H1 (cell line): ENCODE measurements at regions not wholly inside any gene's neighbourhood (a gene's known extent, or its start where the extent isn't known, plus 50 kb on each side); places are given as distances from the start of the nearest gene placed in this dataset.

Source experiments
- CTCF ChIA-PET: fragments of 300-600 bp; sonication (Branson Sonifier 250); formaldehyde crosslinking; loops from one replicate; lab custom pipeline; 2021; ENCODE audit not compliant: partially characterized antibody; lab: Charles Lee
- POLR2A ChIA-PET: fragments of 300-600 bp; sonication (Branson Sonifier 250); formaldehyde crosslinking; loops from one replicate; lab custom pipeline; 2021; ENCODE audit warnings: inconsistent platforms; ENCODE audit not compliant: partially characterized antibody; lab: Charles Lee
- DNase-seq, 2 experiments: peaks; one replicate each; pipeline versions ENCODE4 v3.0.0 to v3.0.0-alpha.2; 2010 to 2022; ENCODE audit warnings: low spot score in 2 of 2, low read depth in 1 of 2, mixed read lengths in 1 of 2
- FAIRE-seq: peaks from 2 replicates; lab custom pipeline; 2011; peaks lifted over from hg19 to GRCh38; lab: Jason Lieb, UNC
- H2AFZ ChIP-seq: 2 replicates; pipeline ENCODE4 v1.8.1; 2012; ENCODE audit warnings: low read length, inconsistent platforms
- H2AK5ac ChIP-seq: 2 replicates; pipeline ENCODE4 v1.6.1; 2013; ENCODE audit warnings: low read depth, low read length
- H2BK120ac ChIP-seq: replicated peaks from 2 replicates; pipeline ENCODE3; 2013; ENCODE audit warnings: low read depth, low read length, inconsistent platforms
- H2BK12ac ChIP-seq: 2 replicates; pipeline ENCODE4 v1.6.1; 2013; ENCODE audit warnings: low read depth, low read length
- H2BK15ac ChIP-seq: 2 replicates; pipeline ENCODE4 v1.6.1; 2013; ENCODE audit warnings: low read length
- H2BK20ac ChIP-seq: 2 replicates; pipeline ENCODE4 v1.6.1; 2013; ENCODE audit warnings: low read length
- H2BK5ac ChIP-seq: 2 replicates; pipeline ENCODE4 v1.6.1; 2013; ENCODE audit warnings: low read depth, low read length
- H3K14ac ChIP-seq: 2 replicates; pipeline ENCODE4 v1.6.1; 2013; ENCODE audit warnings: inconsistent platforms; ENCODE audit not compliant: insufficient read length
- H3K18ac ChIP-seq: 2 replicates; pipeline ENCODE4 v1.6.1; 2013; ENCODE audit warnings: low read length; ENCODE audit errors: extremely low read depth
- H3K23ac ChIP-seq: 2 replicates; pipeline ENCODE4 v1.6.1; 2013; ENCODE audit warnings: inconsistent platforms; ENCODE audit not compliant: insufficient read length
- H3K23me2 ChIP-seq: 2 replicates; pipeline ENCODE4 v1.6.1; 2013; ENCODE audit warnings: low read depth, low read length
- H3K27ac ChIP-seq: 2 replicates; pipeline ENCODE4 v1.6.1; 2011; ENCODE audit warnings: low read depth, low read length, inconsistent platforms
- H3K27me3 ChIP-seq, 4 experiments: replicated peaks in 1 of 4; 1 replicate in 1 of 4; 2 replicates in 3 of 4; pipeline versions ENCODE4 v1.6.1 to v1.8.1; 2011 to 2013; ENCODE audit warnings: low read length in 3 of 4, mild to moderate bottlenecking in 3 of 4, inconsistent platforms in 2 of 4, mixed read lengths in 2 of 4, moderate library complexity in 1 of 4; ENCODE audit not compliant: control insufficient read depth in 3 of 4, insufficient read depth in 3 of 4; ENCODE audit errors: extremely low read depth in 1 of 4
- H3K36me3 ChIP-seq, 4 experiments: 2 replicates each; pipeline versions ENCODE4 v1.6.1 to v1.8.1; 2011 to 2013; ENCODE audit warnings: mild to moderate bottlenecking in 4 of 4, low read length in 3 of 4, moderate library complexity in 2 of 4, control low read depth in 1 of 4, inconsistent platforms in 1 of 4; ENCODE audit not compliant: insufficient read depth in 4 of 4, control insufficient read depth in 2 of 4
- H3K4ac ChIP-seq: replicated peaks from 2 replicates; pipeline ENCODE3; 2013; ENCODE audit warnings: low read length, low read depth, mixed read lengths, inconsistent platforms; ENCODE audit not compliant: insufficient read length
- H3K4me1 ChIP-seq, 4 experiments: replicated peaks in 1 of 4; 1 replicate in 1 of 4; 2 replicates in 3 of 4; pipeline versions ENCODE4 v1.6.1 to v1.8.1; 2011 to 2013; ENCODE audit warnings: low read length in 3 of 4, inconsistent platforms in 2 of 4, mixed read lengths in 1 of 4; ENCODE audit not compliant: insufficient read depth in 4 of 4, control insufficient read depth in 3 of 4
- H3K4me2 ChIP-seq, 2 experiments: 2 replicates each; pipeline versions ENCODE4 v1.6.1 to v1.8.1; 2011 to 2013; ENCODE audit warnings: low read depth in 2 of 2, low read length in 2 of 2, control low read depth in 1 of 2, inconsistent platforms in 1 of 2, mild to moderate bottlenecking in 1 of 2; ENCODE audit not compliant: insufficient read depth in 1 of 2
- H3K4me3 ChIP-seq, 4 experiments: fragments of 200-600, 300-600 bp in 1 of 4; sonication (generic), shearing (Covaris generic), sonication (Bioruptor Twin) in 1 of 4; 2 replicates each; pipeline versions ENCODE4 v1.5.1 to v1.8.1; 2011 to 2016; ENCODE audit warnings: low read length in 4 of 4, low read depth in 3 of 4, control low read depth in 2 of 4, inconsistent platforms in 2 of 4, mild to moderate bottlenecking in 2 of 4, mixed read lengths in 1 of 4, moderate library complexity in 1 of 4; ENCODE audit not compliant: insufficient read depth in 2 of 4; ENCODE audit errors: extremely low read depth in 1 of 4
- H3K56ac ChIP-seq: replicated peaks from 2 replicates; pipeline ENCODE3; 2013; ENCODE audit warnings: low read depth, mild to moderate bottlenecking, mixed read lengths, low read length, inconsistent platforms; ENCODE audit not compliant: insufficient read length
- H3K79me1 ChIP-seq: 2 replicates; pipeline ENCODE4 v1.6.1; 2013; ENCODE audit warnings: low read depth, low read length, control low read depth
- H3K79me2 ChIP-seq, 2 experiments: 2 replicates each; pipeline versions ENCODE4 v1.6.1 to v1.8.1; 2012 to 2013; ENCODE audit warnings: low read length in 2 of 2, mild to moderate bottlenecking in 2 of 2, inconsistent platforms in 1 of 2; ENCODE audit not compliant: insufficient read depth in 2 of 2, control insufficient read depth in 1 of 2
- H3K9ac ChIP-seq, 4 experiments: replicated peaks in 1 of 4; 1 replicate in 1 of 4; 2 replicates in 3 of 4; pipeline versions ENCODE4 v1.6.1 to v1.8.1; 2011 to 2013; ENCODE audit warnings: low read depth in 3 of 4, low read length in 3 of 4, control low read depth in 2 of 4, mild to moderate bottlenecking in 2 of 4, moderate library complexity in 2 of 4, inconsistent platforms in 1 of 4; ENCODE audit errors: extremely low read depth in 1 of 4
- H3K9me3 ChIP-seq, 2 experiments: 2 replicates each; pipeline versions ENCODE4 v1.6.1 to v1.8.1; 2012 to 2013; ENCODE audit warnings: mild to moderate bottlenecking in 2 of 2, moderate library complexity in 2 of 2, control low read depth in 1 of 2, inconsistent platforms in 1 of 2, low read depth in 1 of 2, low read length in 1 of 2, mixed read lengths in 1 of 2; ENCODE audit not compliant: insufficient read depth in 2 of 2
- H4K20me1 ChIP-seq, 2 experiments: replicated peaks in 1 of 2; 2 replicates each; pipeline versions ENCODE3 to v1.8.1; 2011 to 2013; ENCODE audit warnings: inconsistent platforms in 2 of 2, low read length in 2 of 2, mild to moderate bottlenecking in 1 of 2; ENCODE audit not compliant: insufficient read depth in 2 of 2, control insufficient read depth in 1 of 2
- H4K5ac ChIP-seq: 2 replicates; pipeline ENCODE4 v1.6.1; 2013; ENCODE audit warnings: low read length, low read depth, mixed read lengths, inconsistent platforms; ENCODE audit not compliant: insufficient read length
- H4K8ac ChIP-seq: 2 replicates; pipeline ENCODE4 v1.8.0; 2013; ENCODE audit warnings: mild to moderate bottlenecking, moderate library complexity, low read length, inconsistent platforms; ENCODE audit not compliant: insufficient read depth; ENCODE audit errors: extremely low read depth
- H4K91ac ChIP-seq: replicated peaks from 2 replicates; pipeline ENCODE3; 2013; ENCODE audit warnings: low read length, mixed read lengths, inconsistent platforms; ENCODE audit not compliant: insufficient read length
- BRCA1 ChIP-seq: IDR thresholded peaks from 2 replicates; pipeline ENCODE4 v1.6.1; 2012; ENCODE audit warnings: low read depth, low read length, improper control_type of control experiment
- CREB1 ChIP-seq: IDR thresholded peaks from 2 replicates; pipeline ENCODE4 v1.6.1; 2012; ENCODE audit warnings: inconsistent platforms
- FOSL1 ChIP-seq: IDR thresholded peaks from 2 replicates; pipeline ENCODE4 v1.6.1; 2011; ENCODE audit warnings: mild to moderate bottlenecking, low read depth, low read length, moderate library complexity; ENCODE audit not compliant: insufficient read depth
- GABPA ChIP-seq: IDR thresholded peaks from 2 replicates; pipeline ENCODE4 v1.6.1; 2011; ENCODE audit warnings: mild to moderate bottlenecking, low read length, moderate library complexity, borderline replicate concordance; ENCODE audit not compliant: insufficient read depth
- HDAC6 ChIP-seq: IDR thresholded peaks from one replicate; pipeline ENCODE4 v1.7.1; 2012; ENCODE audit warnings: low read depth, mild to moderate bottlenecking, inconsistent platforms, low read length, moderate library complexity
- NANOG ChIP-seq: IDR thresholded peaks from 2 replicates; pipeline ENCODE4 v1.6.1; 2011; ENCODE audit warnings: low read length, low read depth, mild to moderate bottlenecking, inconsistent platforms; ENCODE audit not compliant: insufficient read depth, poor library complexity, severe bottlenecking
- RNF2 ChIP-seq: fragments of 200-900, 300-1000 bp; sonication (generic); IDR thresholded peaks from 2 replicates; pipeline ENCODE4 v1.7.1; 2016; ENCODE audit warnings: borderline replicate concordance, low read depth, mild to moderate bottlenecking, antibody characterized with exemption, low read length; ENCODE audit not compliant: poor library complexity, severe bottlenecking; ENCODE audit errors: missing control alignments
- SIN3A ChIP-seq, 2 experiments: IDR thresholded peaks in 1 of 2; conservative IDR thresholded peaks in 1 of 2; 2 replicates each; pipeline ENCODE4 v1.6.1; 2011 to 2012; ENCODE audit warnings: low read length in 2 of 2, improper control_type of control experiment in 1 of 2, low read depth in 1 of 2, mild to moderate bottlenecking in 1 of 2
- SIX5 ChIP-seq: IDR thresholded peaks from 2 replicates; pipeline ENCODE4 v1.6.1; 2011; ENCODE audit warnings: mild to moderate bottlenecking, low read depth, low read length
- USF2 ChIP-seq: IDR thresholded peaks from 2 replicates; pipeline ENCODE4 v1.6.1; 2011; ENCODE audit warnings: low read length, improper control_type of control experiment
- ZNF274 ChIP-seq: IDR thresholded peaks from 2 replicates; pipeline ENCODE4 v1.7.0; 2012; ENCODE audit warnings: low read length, borderline replicate concordance; ENCODE audit errors: extremely low read depth
- WGBS, 2 experiments: shearing (Covaris generic) in 1 of 2; methylation state at CpG; one replicate each; pipeline versions ENCODE4 v1.1.6 to v1.1.7; 2013 to 2015; ENCODE audit warnings: low lambda C conversion rate in 2 of 2, mixed read lengths in 2 of 2, inconsistent platforms in 1 of 2, low coverage in 1 of 2, missing lambda C conversion rate in 1 of 2; ENCODE audit not compliant: insufficient replicate concordance in 2 of 2, insufficient coverage in 1 of 2, insufficient read length in 1 of 2; ENCODE audit errors: extremely low coverage in 1 of 2, missing lambda C conversion rate in 1 of 2; 5-methylcytosine and 5-hydroxymethylcytosine counted together
- TF ChIP-seq, protein P1 (sequence below): IDR thresholded peaks from 2 replicates; pipeline ENCODE4 v1.6.1; 2012; ENCODE audit warnings: inconsistent platforms

DNA sequence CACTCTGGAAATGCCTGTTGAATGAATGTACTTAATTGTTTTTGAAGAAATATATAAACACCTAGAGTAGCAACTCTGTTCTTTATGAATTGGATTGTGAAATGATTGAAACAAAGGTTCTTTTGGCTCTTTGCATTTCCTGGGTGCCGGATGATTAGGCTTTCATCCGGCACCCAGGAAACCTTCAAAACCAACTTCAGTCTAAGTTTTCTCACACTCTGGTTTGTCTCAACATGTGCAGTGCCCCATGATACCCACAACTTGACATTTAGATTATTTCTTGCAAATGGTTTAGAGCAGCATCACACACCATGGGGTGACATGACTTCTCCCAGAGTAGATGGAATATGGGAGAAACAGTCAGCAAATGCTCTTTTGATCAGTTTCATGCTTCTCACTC is 354.9 kb downstream of the BARHL2 start:
- H4K8ac ChIP-seq = no peak overlapping the region
- no peak overlapping the region for H3K14ac ChIP-seq
- DNase-seq = no peak
- H4K5ac ChIP-seq = no peak overlapping the region
- ChIA-PET CTCF (interaction anchor here (1.0 to 1.6 kb wide), 2 partner anchors 229 to 252 kb away, joined by 3 to 4 read pairs; no protein-coding TSS in a partner anchor), POLR2A (no interaction called here)
- H2BK12ac ChIP-seq = no peak overlapping the region
- no peak overlapping the region for H4K91ac ChIP-seq
- no peak for FAIRE-seq
- 97% methylated on average over 2 of the region's 2 CpGs; no CpG with 5 or more reads in 1 of the 2 experiments for WGBS, 2 experiments
- peaks cover 0 to 2% (median 0%) of the 10 kb centered on the region in 4 experiments; a peak in 1 of 7 replicates for H3K4me1 ChIP-seq
- H3K79me2 ChIP-seq = no peaks in the 10 kb centered on the region
- H4K20me1 ChIP-seq = no peaks in the 10 kb centered on the region
- no peak overlapping the region for H3K56ac ChIP-seq
- H3K4ac ChIP-seq = no peak overlapping the region
- H3K23ac ChIP-seq = no peak overlapping the region
- no peak overlapping the region for H3K9ac ChIP-seq
- no peak overlapping the region for H2BK5ac ChIP-seq
- H3K4me3 ChIP-seq = no peak overlapping the region
- no peaks in the 10 kb centered on the region for H3K36me3 ChIP-seq
- H3K23me2 ChIP-seq = no peaks in the 10 kb centered on the region
- H2AFZ ChIP-seq = no peak overlapping the region
- H3K27ac ChIP-seq = no peak overlapping the region
- H2BK120ac ChIP-seq = no peak overlapping the region
- H2BK20ac ChIP-seq = no peak overlapping the region
- no peak overlapping the region for H2BK15ac ChIP-seq
- H3K4me2 ChIP-seq = no peak overlapping the region
- H3K18ac ChIP-seq = no peak overlapping the region
- H2AK5ac ChIP-seq = no peak overlapping the region
- H3K79me1 ChIP-seq = no peaks in the 10 kb centered on the region; the same call in 1 of the 2 replicates
- no peaks in the 10 kb centered on the region for H3K9me3 ChIP-seq
- no peaks in the 10 kb centered on the region for H3K27me3 ChIP-seq
- TF ChIP-seq, protein P1, sequence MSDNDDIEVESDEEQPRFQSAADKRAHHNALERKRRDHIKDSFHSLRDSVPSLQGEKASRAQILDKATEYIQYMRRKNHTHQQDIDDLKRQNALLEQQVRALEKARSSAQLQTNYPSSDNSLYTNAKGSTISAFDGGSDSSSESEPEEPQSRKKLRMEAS = no peak
- TF ChIP-seq CREB1 (no peak), GABPA (no peak), SIN3A (conservative IDR thresholded peaks at IDR 0.05 in 1 of 2, IDR thresholded peaks at IDR 0.05 in 1 of 2; ENCODE audit: low read depth in 1 of 2, low read length in 2 of 2) (no peak), HDAC6 (no peak), RNF2 (no peak), SIX5 (no peak), NANOG (no peak), ZNF274 (no peak), FOSL1 (no peak), BRCA1 (no peak), USF2 (no peak)
